ENCODE measurements at regions not wholly inside any gene's neighbourhood (a gene's known extent, or its start where the extent isn't known, plus 50 kb on each side); places are given as distances from the start of the nearest gene placed in this dataset.

GRCh38 chr4:115609631-115610030 lies 496.2 kb upstream of the NDST4 start (continued):
- TF ChIP-seq SNAPC4 (CRISPR knock-in tag; IDR thresholded peaks at IDR 0.05) (no peak), THAP8 (CRISPR knock-in tag; IDR thresholded peaks at IDR 0.05; ENCODE audit: borderline replicate concordance) (no peak), SMAD3 (CRISPR knock-in tag; IDR thresholded peaks at IDR 0.05) (no peak), ZNF572 (CRISPR knock-in tag; IDR thresholded peaks at IDR 0.05) (no peak)

- in situ Hi-C loops (cut with HindIII; ENCODE audit: extremely low pct_ligation_motif_present, low pct_unique_long_range_greater_than_20kb) (no loop called here), intact Hi-C loops (cut with micrococcal nuclease; ENCODE audit: unreplicated experiment) (no loop called here)
- DNase-seq (ENCODE audit: low spot score) (no peak), ATAC-seq (no peak), FAIRE-seq (no peak)
- Histone ChIP-seq H3K9ac (ENCODE audit: insufficient read depth, low read depth, low read length) (no peak overlapping the region), H3K4me1 (ENCODE audit: insufficient read depth, low read length) (no peaks in the 10 kb centered on the region), H3K27ac (ENCODE audit: extremely low read length, insufficient read depth, low read length) (no peak overlapping the region), H3K27me3 (ENCODE audit: control insufficient read depth in 1 of 2, insufficient read depth in 2 of 2, low read length in 2 of 2) (no peaks in the 10 kb centered on the region), H3K9me3 (ENCODE audit: low read length) (no peaks in the 10 kb centered on the region), H4K20me1 (ENCODE audit: insufficient read depth, low read length) (0 out of 2 replicates have a peak, but pooled peaks cover 3% of the 10 kb centered on the region), H2AFZ (ENCODE audit: low read length) (no peak overlapping the region), H3K4me3 (replicated peaks in 1 of 3; ENCODE audit: insufficient read depth in 1 of 3, low read depth in 2 of 3, low read length in 3 of 3) (no peak overlapping the region), H3K4me2 (ENCODE audit: low read depth, low read length) (no peak overlapping the region), H3K79me2 (ENCODE audit: insufficient read depth, low read length) (no peaks in the 10 kb centered on the region), H3K36me3 (replicated peaks in 1 of 2; ENCODE audit: control insufficient read depth in 1 of 2, insufficient read depth in 2 of 2, low read length in 2 of 2) (no peaks in the 10 kb centered on the region)
- ChIA-PET CTCF (ENCODE audit: low intra/inter-chr PET ratio, low total read pairs) (no interaction called here), POLR2A (no interaction called here)
- 0% methylated on average over 3 of the region's 3 CpGs for WGBS (ENCODE audit: low lambda C conversion rate)
- no TSS peak for BruUV-seq (replicated peaks)
- TF ChIP-seq MEF2D (CRISPR knock-in tag; IDR thresholded peaks at IDR 0.05) (no peak), ZFX (CRISPR knock-in tag; IDR thresholded peaks at IDR 0.05; ENCODE audit: low read depth) (no peak), SP2 (CRISPR knock-in tag; IDR thresholded peaks at IDR 0.05) (no peak), POGZ (CRISPR knock-in tag; IDR thresholded peaks at IDR 0.05) (no peak), ELK4 (CRISPR knock-in tag; IDR thresholded peaks at IDR 0.05; ENCODE audit: borderline replicate concordance) (no peak), ZBTB43 (CRISPR knock-in tag; conservative IDR thresholded peaks at IDR 0.05) (no peak), ZNF549 (CRISPR knock-in tag; IDR thresholded peaks at IDR 0.05) (no peak), RNF219 (CRISPR knock-in tag; IDR thresholded peaks at IDR 0.05) (no peak), SIX1 (CRISPR knock-in tag; IDR thresholded peaks at IDR 0.05; ENCODE audit: borderline replicate concordance) (no peak)
These were observed 493.9 kb upstream of the NDST4 start for GRCh38 chr4:115607311-115607710.

Data from HepG2 (cell line).